ENCODE measurements at regions not wholly inside any gene's neighbourhood (a gene's known extent, or its start where the extent isn't known, plus 50 kb on each side); places are given as distances from the start of the nearest gene placed in this dataset.

DNA sequence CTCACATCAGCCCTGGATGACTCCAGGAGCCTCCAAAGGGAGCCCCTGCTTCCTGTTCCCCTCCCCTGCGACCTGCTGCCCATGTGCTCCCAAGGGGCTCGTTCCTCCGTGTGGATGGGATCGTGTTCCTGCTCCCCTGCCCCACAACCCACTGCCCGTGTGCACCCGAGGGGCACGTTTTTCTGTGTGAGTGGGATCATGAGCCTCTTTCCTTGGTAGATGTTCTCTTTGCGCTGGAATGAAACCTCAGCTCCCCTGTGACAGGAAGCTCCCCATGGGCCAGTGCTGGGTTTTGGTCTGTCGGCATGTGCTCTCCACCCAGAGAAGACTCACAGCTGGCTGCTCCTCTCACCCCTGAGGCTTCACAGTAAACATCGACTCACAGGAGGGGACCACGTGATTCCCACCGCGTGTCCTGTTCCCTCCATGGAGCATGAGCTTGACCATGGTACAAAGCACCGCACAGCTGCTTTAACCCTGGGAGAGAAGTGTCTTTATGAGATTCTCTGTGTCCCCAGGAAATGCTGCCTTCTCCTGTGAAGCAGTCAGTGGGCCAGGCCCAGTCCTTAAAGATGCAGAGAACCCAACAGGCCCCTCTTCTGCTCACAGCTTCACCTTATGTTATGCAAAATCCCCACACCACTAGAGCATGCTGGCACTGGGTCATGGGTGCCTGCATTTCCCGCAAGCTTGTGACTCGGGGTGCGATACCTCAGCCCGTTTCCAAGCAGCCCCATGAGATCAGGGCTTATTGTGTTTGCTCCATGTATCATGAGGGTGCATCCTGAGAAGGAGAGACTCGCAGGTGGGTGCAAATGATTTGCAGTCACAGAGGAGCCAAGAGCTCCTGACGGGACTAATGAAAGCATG, 215.1 kb downstream of the ERMARD start:
- Mint-ChIP-seq H3K4me3 (ENCODE audit: low read depth) (no peak overlapping the region), H3K27ac (no peak overlapping the region), H3K27me3 (peaks cover 9% of the 10 kb centered on the region), H3K36me3 (ENCODE audit: insufficient read depth) (peaks cover 7% of the 10 kb centered on the region), H3K4me1 (ENCODE audit: low read depth) (peaks cover 12% of the 10 kb centered on the region), H3K9me3 (ENCODE audit: low read depth) (peaks cover 3% of the 10 kb centered on the region)
- TF ChIP-seq, protein P1, sequence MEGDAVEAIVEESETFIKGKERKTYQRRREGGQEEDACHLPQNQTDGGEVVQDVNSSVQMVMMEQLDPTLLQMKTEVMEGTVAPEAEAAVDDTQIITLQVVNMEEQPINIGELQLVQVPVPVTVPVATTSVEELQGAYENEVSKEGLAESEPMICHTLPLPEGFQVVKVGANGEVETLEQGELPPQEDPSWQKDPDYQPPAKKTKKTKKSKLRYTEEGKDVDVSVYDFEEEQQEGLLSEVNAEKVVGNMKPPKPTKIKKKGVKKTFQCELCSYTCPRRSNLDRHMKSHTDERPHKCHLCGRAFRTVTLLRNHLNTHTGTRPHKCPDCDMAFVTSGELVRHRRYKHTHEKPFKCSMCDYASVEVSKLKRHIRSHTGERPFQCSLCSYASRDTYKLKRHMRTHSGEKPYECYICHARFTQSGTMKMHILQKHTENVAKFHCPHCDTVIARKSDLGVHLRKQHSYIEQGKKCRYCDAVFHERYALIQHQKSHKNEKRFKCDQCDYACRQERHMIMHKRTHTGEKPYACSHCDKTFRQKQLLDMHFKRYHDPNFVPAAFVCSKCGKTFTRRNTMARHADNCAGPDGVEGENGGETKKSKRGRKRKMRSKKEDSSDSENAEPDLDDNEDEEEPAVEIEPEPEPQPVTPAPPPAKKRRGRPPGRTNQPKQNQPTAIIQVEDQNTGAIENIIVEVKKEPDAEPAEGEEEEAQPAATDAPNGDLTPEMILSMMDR (IDR thresholded peaks at IDR 0.05; ENCODE audit: unreplicated experiment), result no peak
- DNase-seq (ENCODE audit: low spot score, unreplicated experiment), result no peak

DNA sequence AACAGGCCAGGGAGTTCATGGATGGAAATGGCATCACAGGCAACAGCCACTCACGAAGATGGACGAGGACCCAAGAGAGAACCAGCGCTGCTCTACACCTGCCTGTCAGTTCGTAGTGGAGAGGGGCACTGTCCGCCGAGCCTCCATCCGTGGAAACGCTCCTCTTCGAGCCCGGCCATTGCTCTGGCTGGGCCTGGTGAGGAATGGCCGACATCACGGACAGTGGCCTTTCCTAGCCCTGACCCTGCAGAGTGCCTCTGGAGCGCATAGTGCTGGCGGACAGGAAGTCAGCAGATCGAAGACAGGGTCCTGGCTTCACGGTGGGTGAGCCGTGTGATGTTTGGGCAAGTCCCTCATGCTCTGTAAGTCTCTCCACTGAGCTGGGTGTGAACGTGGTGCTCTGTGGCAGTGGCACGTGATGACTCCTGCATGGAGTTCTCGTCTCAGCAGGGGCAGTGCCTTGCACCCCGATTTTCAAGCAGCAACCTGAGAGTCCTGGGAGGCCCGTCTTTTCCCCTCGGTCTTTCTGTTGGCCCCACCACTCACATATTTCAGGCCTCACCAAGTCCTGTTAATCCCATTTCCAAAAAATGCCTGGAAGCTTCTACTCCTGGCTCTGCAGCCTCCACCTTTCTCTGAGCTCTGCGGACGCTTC, 214.4 kb downstream of the ERMARD start:
- TF ChIP-seq, protein P1 (IDR thresholded peaks at IDR 0.05; ENCODE audit: unreplicated experiment), result no peak
- no peak overlapping the region for H3K4me3 Mint-ChIP-seq (ENCODE audit: low read depth)
- peaks cover 9% of the 10 kb centered on the region for H3K27me3 Mint-ChIP-seq
- H3K27ac Mint-ChIP-seq, result no peak overlapping the region
- H3K9me3 Mint-ChIP-seq (ENCODE audit: low read depth), result peaks cover 3% of the 10 kb centered on the region
- H3K4me1 Mint-ChIP-seq (ENCODE audit: low read depth), result peaks cover 14% of the 10 kb centered on the region
- H3K36me3 Mint-ChIP-seq (ENCODE audit: insufficient read depth), result peaks cover 7% of the 10 kb centered on the region
- DNase-seq (ENCODE audit: low spot score, unreplicated experiment), result no peak

DNA sequence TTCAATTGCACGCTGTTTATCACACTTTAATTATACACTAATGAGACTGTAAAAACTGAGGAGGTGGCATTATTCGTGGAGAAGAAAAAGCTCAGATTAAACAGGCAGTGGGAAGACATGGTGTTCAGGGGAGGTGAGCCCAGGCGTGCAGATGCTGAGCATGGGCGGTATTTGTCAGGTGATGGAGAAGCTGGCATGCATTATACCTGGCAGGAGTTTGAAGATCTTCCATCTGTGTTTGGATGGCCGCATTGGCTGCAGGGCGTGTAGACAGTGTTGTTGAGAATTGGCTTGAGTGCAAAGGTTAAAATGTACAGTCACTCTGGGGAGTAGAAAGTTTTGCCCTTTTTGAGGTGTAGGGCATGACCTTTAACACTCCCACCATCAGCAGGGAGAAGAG, 213.8 kb downstream of the ERMARD start:
- Mint-ChIP-seq H3K27ac (no peak overlapping the region), H3K27me3 (peaks cover 9% of the 10 kb centered on the region), H3K4me3 (ENCODE audit: low read depth) (no peak overlapping the region), H3K4me1 (ENCODE audit: low read depth) (peaks cover 14% of the 10 kb centered on the region), H3K36me3 (ENCODE audit: insufficient read depth) (peaks cover 7% of the 10 kb centered on the region), H3K9me3 (ENCODE audit: low read depth) (peaks cover 3% of the 10 kb centered on the region)
- DNase-seq (ENCODE audit: low spot score, unreplicated experiment), result no peak
- TF ChIP-seq, protein P1 (IDR thresholded peaks at IDR 0.05; ENCODE audit: unreplicated experiment), result no peak

DNA sequence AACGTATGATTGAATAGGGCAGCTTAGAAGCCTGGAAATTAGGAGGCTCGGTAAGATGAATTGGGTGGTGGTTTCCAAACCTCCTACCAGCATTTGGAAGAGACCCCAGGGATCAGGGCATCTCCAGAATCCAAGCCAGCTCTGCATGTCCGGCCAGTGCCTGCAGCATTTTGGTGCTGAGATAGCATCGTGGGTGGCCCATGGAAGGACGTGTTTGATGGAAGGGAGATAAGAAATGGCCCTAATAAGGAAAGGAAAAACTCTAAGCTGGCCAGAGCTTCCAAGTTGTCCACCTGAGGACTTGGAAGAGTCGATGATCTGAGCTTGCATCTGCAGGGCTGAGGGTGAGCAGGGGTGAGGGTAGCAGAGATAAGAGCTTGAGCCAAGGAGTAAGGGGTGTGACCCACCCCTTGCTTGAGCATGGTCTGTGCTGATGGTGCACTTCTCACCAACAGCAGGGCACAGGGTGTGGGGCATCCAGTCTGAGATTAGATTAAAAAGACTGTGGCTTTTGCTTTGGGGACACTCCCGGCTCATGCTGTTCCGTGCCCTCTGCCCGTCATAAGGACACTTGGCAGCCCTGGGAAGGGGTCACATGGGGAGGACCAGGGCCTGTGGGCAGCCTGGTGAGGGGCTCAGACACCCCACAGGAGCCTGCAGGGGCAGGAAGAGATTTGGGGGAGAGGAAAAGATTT, 213.2 kb downstream of the ERMARD start:
- no peak overlapping the region for H3K4me3 Mint-ChIP-seq (ENCODE audit: low read depth)
- H3K36me3 Mint-ChIP-seq (ENCODE audit: insufficient read depth), result peaks cover 7% of the 10 kb centered on the region
- H3K27ac Mint-ChIP-seq, result no peak overlapping the region
- H3K4me1 Mint-ChIP-seq (ENCODE audit: low read depth), result peaks cover 16% of the 10 kb centered on the region
- no peak for DNase-seq (ENCODE audit: low spot score, unreplicated experiment)
- TF ChIP-seq, protein P1 (IDR thresholded peaks at IDR 0.05; ENCODE audit: unreplicated experiment), result no peak
- peaks cover 9% of the 10 kb centered on the region for H3K27me3 Mint-ChIP-seq
- H3K9me3 Mint-ChIP-seq (ENCODE audit: low read depth), result peaks cover 3% of the 10 kb centered on the region

DNA sequence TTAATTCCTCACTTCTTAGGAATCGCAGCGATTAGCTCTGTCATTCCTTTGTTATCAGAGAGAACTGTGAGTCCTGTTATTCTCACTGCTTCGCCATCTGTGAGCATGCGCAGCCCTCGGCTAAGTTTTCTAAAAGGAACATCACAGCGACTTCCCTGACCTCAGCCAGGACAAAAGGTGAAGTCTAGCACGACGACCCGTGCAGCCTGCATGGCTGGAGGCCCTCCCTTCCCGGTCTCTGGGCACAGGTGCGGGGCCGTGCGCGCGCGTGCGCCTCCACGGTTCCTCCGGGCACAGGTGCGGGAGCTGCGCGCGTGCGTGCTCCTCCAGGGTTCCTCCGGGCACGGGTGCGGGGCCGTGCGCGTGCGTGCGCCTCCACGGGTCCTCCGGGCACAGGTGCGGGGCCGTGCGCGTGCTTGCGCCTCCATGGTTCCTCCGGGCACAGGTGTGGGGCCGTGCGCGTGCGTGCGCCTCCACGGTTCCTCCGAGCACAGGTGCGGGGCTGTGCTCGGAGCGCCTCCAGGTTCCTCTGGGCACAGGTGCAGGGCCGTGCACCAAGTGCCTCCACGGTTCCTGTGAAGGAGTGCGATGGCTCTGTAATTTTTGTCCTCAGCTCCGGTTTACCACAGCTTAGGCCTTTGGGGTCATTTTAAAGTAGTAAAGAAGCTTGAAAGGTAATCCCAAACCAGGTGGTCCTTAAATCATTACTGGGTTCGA, 212.3 kb downstream of the ERMARD start:
- DNase-seq (ENCODE audit: low spot score, unreplicated experiment), result no peak
- Mint-ChIP-seq H3K27ac (no peak overlapping the region), H3K4me3 (ENCODE audit: low read depth) (no peak overlapping the region), H3K36me3 (ENCODE audit: insufficient read depth) (peaks cover 7% of the 10 kb centered on the region), H3K4me1 (ENCODE audit: low read depth) (peaks cover 12% of the 10 kb centered on the region), H3K27me3 (peaks cover 9% of the 10 kb centered on the region), H3K9me3 (ENCODE audit: low read depth) (peaks cover 3% of the 10 kb centered on the region)
- TF ChIP-seq, protein P1 (IDR thresholded peaks at IDR 0.05; ENCODE audit: unreplicated experiment), result no peak
